ENCODE measurements at regions not wholly inside any gene's neighbourhood (a gene's known extent, or its start where the extent isn't known, plus 50 kb on each side); places are given as distances from the start of the nearest gene placed in this dataset.

- CTCF ChIA-PET (ENCODE audit: low intra/inter-chr PET ratio, low total read pairs), result no interaction called here
- Histone ChIP-seq H2AFZ (ENCODE audit: low read length) (no peak overlapping the region), H3K79me2 (ENCODE audit: insufficient read depth, low read length) (no peaks in the 10 kb centered on the region), H3K4me3 (replicated peaks in 1 of 3; ENCODE audit: insufficient read depth in 1 of 3, low read depth in 2 of 3, low read length in 3 of 3) (no peak overlapping the region), H3K4me1 (ENCODE audit: insufficient read depth, low read length) (no peaks in the 10 kb centered on the region), H3K36me3 (replicated peaks in 1 of 2; ENCODE audit: control insufficient read depth in 1 of 2, insufficient read depth in 2 of 2, low read length in 2 of 2) (no peaks in the 10 kb centered on the region), H3K9ac (ENCODE audit: insufficient read depth, low read depth, low read length) (no peak overlapping the region), H3K27ac (ENCODE audit: extremely low read length, insufficient read depth, low read length) (no peak overlapping the region), H3K4me2 (ENCODE audit: low read depth, low read length) (no peak overlapping the region), H3K27me3 (ENCODE audit: control insufficient read depth in 1 of 2, insufficient read depth in 2 of 2, low read length in 2 of 2) (peaks cover 1 to 48% of the 10 kb centered on the region in 2 experiments; a peak in 3 of 5 replicates), H3K9me3 (ENCODE audit: low read length) (no peaks in the 10 kb centered on the region), H4K20me1 (ENCODE audit: insufficient read depth, low read length) (no peaks in the 10 kb centered on the region; the same call in 1 of the 2 replicates)
- no peak for FAIRE-seq
- no peak for ATAC-seq
- DNase-seq (ENCODE audit: low spot score), result no peak
- intact Hi-C loops (cut with micrococcal nuclease; ENCODE audit: unreplicated experiment), result no loop called here
- TF ChIP-seq SALL1 (CRISPR knock-in tag; IDR thresholded peaks at IDR 0.05) (no peak), ZNF225 (CRISPR knock-in tag; IDR thresholded peaks at IDR 0.05) (no peak), POGZ (CRISPR knock-in tag; IDR thresholded peaks at IDR 0.05) (no peak), HNF4A (CRISPR knock-in tag; IDR thresholded peaks at IDR 0.05) (no peak), PAWR (CRISPR knock-in tag; IDR thresholded peaks at IDR 0.05; ENCODE audit: borderline replicate concordance) (no peak)
- in situ Hi-C loops (cut with HindIII; ENCODE audit: extremely low pct_ligation_motif_present, low pct_unique_long_range_greater_than_20kb), result no loop called here
- POLR2A ChIA-PET, result no interaction called here
- BruUV-seq (replicated peaks), result no TSS peak
- WGBS (ENCODE audit: low lambda C conversion rate), result 24% methylated on average over 11 of the region's 12 CpGs
These were observed 237.8 kb upstream of the RAB6C start for GRCh38 chr2:129741623-129742022.

- TF ChIP-seq KDM1A (CRISPR knock-in tag; IDR thresholded peaks at IDR 0.05) (no peak), ZNF792 (CRISPR knock-in tag; IDR thresholded peaks at IDR 0.05) (no peak), FOXO1 (CRISPR knock-in tag; IDR thresholded peaks at IDR 0.05) (no peak), CBX2 (IDR thresholded peaks at IDR 0.05; ENCODE audit: low read depth, low read length) (no peak), CBX2 (CRISPR knock-in tag; IDR thresholded peaks at IDR 0.05; ENCODE audit: low read depth) (no peak), ZBTB42 (CRISPR knock-in tag; IDR thresholded peaks at IDR 0.05) (no peak), ZNF609 (CRISPR knock-in tag; IDR thresholded peaks at IDR 0.05; ENCODE audit: borderline replicate concordance) (no peak), NR1H2 (CRISPR knock-in tag; IDR thresholded peaks at IDR 0.05; ENCODE audit: borderline replicate concordance, low read depth) (no peak), THYN1 (CRISPR knock-in tag; IDR thresholded peaks at IDR 0.05; ENCODE audit: borderline replicate concordance, low read depth) (no peak), ATF3 (CRISPR knock-in tag; IDR thresholded peaks at IDR 0.05) (no peak)
- WGBS (ENCODE audit: low lambda C conversion rate), result 25% methylated on average over 18 of the region's 23 CpGs
- in situ Hi-C loops (cut with HindIII; ENCODE audit: extremely low pct_ligation_motif_present, low pct_unique_long_range_greater_than_20kb) (no loop called here), intact Hi-C loops (cut with micrococcal nuclease; ENCODE audit: unreplicated experiment) (no loop called here)
- CTCF ChIA-PET (ENCODE audit: low intra/inter-chr PET ratio, low total read pairs), result no interaction called here
- FAIRE-seq, result no peak
- POLR2A ChIA-PET, result no interaction called here
- Histone ChIP-seq H3K27me3 (ENCODE audit: control insufficient read depth in 1 of 2, insufficient read depth in 2 of 2, low read length in 2 of 2) (peaks cover 1 to 48% of the 10 kb centered on the region in 2 experiments; a peak in 3 of 5 replicates), H3K4me3 (replicated peaks in 1 of 3; ENCODE audit: insufficient read depth in 1 of 3, low read depth in 2 of 3, low read length in 3 of 3) (no peak overlapping the region), H3K36me3 (replicated peaks in 1 of 2; ENCODE audit: control insufficient read depth in 1 of 2, insufficient read depth in 2 of 2, low read length in 2 of 2) (no peaks in the 10 kb centered on the region), H3K27ac (ENCODE audit: extremely low read length, insufficient read depth, low read length) (no peak overlapping the region), H4K20me1 (ENCODE audit: insufficient read depth, low read length) (no peaks in the 10 kb centered on the region; the same call in 1 of the 2 replicates), H3K4me2 (ENCODE audit: low read depth, low read length) (no peak overlapping the region), H3K79me2 (ENCODE audit: insufficient read depth, low read length) (no peaks in the 10 kb centered on the region), H3K9me3 (ENCODE audit: low read length) (no peaks in the 10 kb centered on the region), H3K4me1 (ENCODE audit: insufficient read depth, low read length) (no peaks in the 10 kb centered on the region), H3K9ac (ENCODE audit: insufficient read depth, low read depth, low read length) (no peak overlapping the region), H2AFZ (ENCODE audit: low read length) (no peak overlapping the region)
- no TSS peak for BruUV-seq (replicated peaks)
- no peak for DNase-seq (ENCODE audit: low spot score)
- ATAC-seq, result no peak
These were observed 236.9 kb upstream of the RAB6C start for GRCh38 chr2:129742415-129743180.
